NB4 (cell line): ENCODE measurements at regions not wholly inside any gene's neighbourhood (a gene's known extent, or its start where the extent isn't known, plus 50 kb on each side); places are given as distances from the start of the nearest gene placed in this dataset.

Experiments
- MYC ChIP-seq: IDR thresholded peaks from 2 replicates; pipeline ENCODE4 v1.6.1; 2011; ENCODE audit warnings: low read depth, low read length
- POLR2A ChIP-seq: IDR thresholded peaks from 2 replicates; pipeline ENCODE4 v1.6.1; 2011; ENCODE audit warnings: mild to moderate bottlenecking; ENCODE audit not compliant: insufficient read length; ENCODE audit errors: extremely low read depth
- TF ChIP-seq, protein P1 (sequence below): IDR thresholded peaks from one replicate; pipeline ENCODE4 v1.5.1; 2012; ENCODE audit warnings: low read depth, low read length
- TF ChIP-seq, protein P2 (sequence below): IDR thresholded peaks from 2 replicates; pipeline ENCODE4 v1.6.1; 2011; ENCODE audit warnings: low read depth, low read length

DNA sequence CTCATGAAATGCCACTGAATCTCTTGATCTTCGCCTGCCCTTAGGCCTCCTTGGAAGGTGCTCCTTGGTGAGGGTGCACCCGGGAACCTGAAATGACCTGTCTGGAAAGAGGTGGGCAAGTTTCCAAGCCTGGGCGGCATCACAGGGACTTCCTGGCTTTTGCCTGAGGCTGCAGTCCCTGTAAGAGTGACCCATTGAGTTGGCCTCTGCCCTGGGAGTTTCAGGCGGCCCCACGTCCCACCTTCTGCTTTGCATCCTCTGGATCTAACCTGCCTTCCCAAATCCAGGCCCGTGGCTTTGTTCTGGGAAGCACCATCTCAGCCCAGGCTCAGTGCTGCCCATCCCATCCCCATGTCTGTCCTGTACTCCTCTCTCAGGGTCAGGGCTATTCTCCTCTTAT, 356.4 kb downstream of the RPS24 start:
- TF ChIP-seq, protein P1, sequence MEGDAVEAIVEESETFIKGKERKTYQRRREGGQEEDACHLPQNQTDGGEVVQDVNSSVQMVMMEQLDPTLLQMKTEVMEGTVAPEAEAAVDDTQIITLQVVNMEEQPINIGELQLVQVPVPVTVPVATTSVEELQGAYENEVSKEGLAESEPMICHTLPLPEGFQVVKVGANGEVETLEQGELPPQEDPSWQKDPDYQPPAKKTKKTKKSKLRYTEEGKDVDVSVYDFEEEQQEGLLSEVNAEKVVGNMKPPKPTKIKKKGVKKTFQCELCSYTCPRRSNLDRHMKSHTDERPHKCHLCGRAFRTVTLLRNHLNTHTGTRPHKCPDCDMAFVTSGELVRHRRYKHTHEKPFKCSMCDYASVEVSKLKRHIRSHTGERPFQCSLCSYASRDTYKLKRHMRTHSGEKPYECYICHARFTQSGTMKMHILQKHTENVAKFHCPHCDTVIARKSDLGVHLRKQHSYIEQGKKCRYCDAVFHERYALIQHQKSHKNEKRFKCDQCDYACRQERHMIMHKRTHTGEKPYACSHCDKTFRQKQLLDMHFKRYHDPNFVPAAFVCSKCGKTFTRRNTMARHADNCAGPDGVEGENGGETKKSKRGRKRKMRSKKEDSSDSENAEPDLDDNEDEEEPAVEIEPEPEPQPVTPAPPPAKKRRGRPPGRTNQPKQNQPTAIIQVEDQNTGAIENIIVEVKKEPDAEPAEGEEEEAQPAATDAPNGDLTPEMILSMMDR = no peak
- TF ChIP-seq POLR2A (no peak), MYC (no peak)
- TF ChIP-seq, protein P2, sequence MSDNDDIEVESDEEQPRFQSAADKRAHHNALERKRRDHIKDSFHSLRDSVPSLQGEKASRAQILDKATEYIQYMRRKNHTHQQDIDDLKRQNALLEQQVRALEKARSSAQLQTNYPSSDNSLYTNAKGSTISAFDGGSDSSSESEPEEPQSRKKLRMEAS = no peak
